GM12878 (cell line): ENCODE measurements at regions not wholly inside any gene's neighbourhood (a gene's known extent, or its start where the extent isn't known, plus 50 kb on each side); places are given as distances from the start of the nearest gene placed in this dataset.

ENCODE experiments used
- ATAC-seq: fragments of 200-7000 bp; cut with Tn5 transposase; 3 replicates; pipeline ENCODE4 v1.9.1; 2020; ENCODE audit warnings: mild to moderate bottlenecking, moderate library complexity
- BruUV-seq: library from RNA; stranded (reverse); fragments of 400-500 nt; replicated peaks from 2 replicates; lab custom pipeline; 2021; lab: Mats Ljungman, UMichigan
- CTCF ChIA-PET: fragments of 300-600 bp; sonication (Branson Sonifier 250); formaldehyde crosslinking; extraction: SDS; loops from one replicate; lab custom pipeline; 2021; ENCODE audit warnings: inconsistent platforms; lab: Yijun Ruan, JAX
- POLR2A ChIA-PET: fragments of 350-600 bp; formaldehyde crosslinking; extraction: SDS; loops from one replicate; lab custom pipeline; 2021; ENCODE audit warnings: inconsistent platforms; lab: Charles Lee
- RAD21 ChIA-PET: fragments of 300-600 bp; sonication (Branson Sonifier 250); formaldehyde crosslinking; loops from one replicate; lab custom pipeline; 2023; ENCODE audit warnings: antibody characterized with exemption; ENCODE audit not compliant: unreplicated experiment; lab: Charles Lee
- SMC1A ChIA-PET: fragments of 300-600 bp; sonication (Branson Sonifier 250); formaldehyde crosslinking; loops from one replicate; lab custom pipeline; 2023; ENCODE audit not compliant: unreplicated experiment, uncharacterized antibody; lab: Charles Lee
- DNase-seq: peaks from one replicate; pipeline ENCODE4 v3.0.0-alpha.2; 2011; ENCODE audit warnings: low read depth, low spot score
- FAIRE-seq: peaks from 3 replicates; lab custom pipeline; 2011; peaks lifted over from hg19 to GRCh38; lab: Jason Lieb, UNC
- H2AFZ ChIP-seq: 2 replicates; pipeline ENCODE4 v1.6.0; 2011; ENCODE audit warnings: low read depth, low read length, control low read depth; ENCODE audit not compliant: control insufficient read depth
- H3K27ac ChIP-seq: 2 replicates; pipeline ENCODE4 v1.5.1; 2011; ENCODE audit warnings: control low read depth; ENCODE audit not compliant: control insufficient read depth, insufficient read depth
- H3K27me3 ChIP-seq, 2 experiments: replicated peaks in 1 of 2; 2 replicates each; pipeline versions ENCODE4 v1.6.0 to v1.6.1; 2011; ENCODE audit warnings: low read length in 1 of 2; ENCODE audit not compliant: control insufficient read depth in 2 of 2, insufficient read depth in 2 of 2
- H3K36me3 ChIP-seq, 2 experiments: 2 replicates each; pipeline ENCODE4 v1.5.1; 2011; ENCODE audit warnings: low read length in 1 of 2; ENCODE audit not compliant: control insufficient read depth in 2 of 2, insufficient read depth in 2 of 2
- H3K4me1 ChIP-seq: 2 replicates; pipeline ENCODE4 v1.6.1; 2011; ENCODE audit warnings: mild to moderate bottlenecking, low read length, moderate library complexity, mixed read lengths; ENCODE audit not compliant: control insufficient read depth, insufficient read depth
- H3K4me2 ChIP-seq: 2 replicates; pipeline ENCODE4 v1.6.0; 2011; ENCODE audit warnings: control low read depth; ENCODE audit not compliant: control insufficient read depth, insufficient read depth
- H3K4me3 ChIP-seq: fragments of 200-600 bp; sonication (generic); 2 replicates; pipeline ENCODE4 v1.5.1; 2016
- H3K79me2 ChIP-seq: 2 replicates; pipeline ENCODE4 v1.6.0; 2011; ENCODE audit warnings: low read length; ENCODE audit not compliant: control insufficient read depth, insufficient read depth
- H3K9ac ChIP-seq: 2 replicates; pipeline ENCODE4 v1.8.0; 2011; ENCODE audit warnings: low read length, control low read depth, mixed read lengths; ENCODE audit not compliant: control insufficient read depth, insufficient read depth
- H3K9me3 ChIP-seq: replicated peaks from 3 replicates; pipeline ENCODE4 v1.5.1; 2011; ENCODE audit warnings: mild to moderate bottlenecking, low read length; ENCODE audit not compliant: control insufficient read depth, insufficient read depth
- H4K20me1 ChIP-seq: 2 replicates; pipeline ENCODE4 v1.6.0; 2011; ENCODE audit not compliant: control insufficient read depth, insufficient read depth
- BACH1 ChIP-seq: fragments of 450-650 bp; IDR thresholded peaks from 2 replicates; pipeline ENCODE4 v1.6.1; 2017; ENCODE audit warnings: mild to moderate bottlenecking, borderline replicate concordance
- CREB1 ChIP-seq: IDR thresholded peaks from 2 replicates; pipeline ENCODE4 v1.6.1; 2012; ENCODE audit warnings: low read depth, mild to moderate bottlenecking, inconsistent platforms
- CREM ChIP-seq: IDR thresholded peaks from 2 replicates; pipeline ENCODE4 v1.6.1; 2014; ENCODE audit warnings: antibody characterized with exemption, low read depth
- FOS ChIP-seq: IDR thresholded peaks from 3 replicates; pipeline ENCODE4 v1.6.1; 2011; ENCODE audit warnings: borderline replicate concordance; ENCODE audit not compliant: insufficient read length; ENCODE audit errors: extremely low read depth
- JUND ChIP-seq: IDR thresholded peaks from 2 replicates; pipeline ENCODE4 v1.6.1; 2012; ENCODE audit warnings: low read depth, mild to moderate bottlenecking, low read length, improper control_type of control experiment, moderate library complexity
- MXI1 ChIP-seq: fragments of 150-350 bp; IDR thresholded peaks from 2 replicates; pipeline ENCODE4 v1.6.1; 2011; ENCODE audit warnings: low read depth, mild to moderate bottlenecking, inconsistent platforms, low read length, improper control_type of control experiment
- NR2C2 ChIP-seq: IDR thresholded peaks from 2 replicates; pipeline ENCODE4 v1.6.1; 2011; ENCODE audit warnings: borderline replicate concordance, low read depth; ENCODE audit not compliant: control insufficient read depth, insufficient read length
- PML ChIP-seq: IDR thresholded peaks from 2 replicates; pipeline ENCODE4 v1.6.1; 2012; ENCODE audit warnings: low read length, inconsistent platforms
- POU2F2 ChIP-seq: IDR thresholded peaks from 3 replicates; pipeline ENCODE4 v1.6.1; 2011; ENCODE audit warnings: low read depth, mild to moderate bottlenecking, low read length, borderline replicate concordance
- RAD51 ChIP-seq: fragments of 450-650 bp; IDR thresholded peaks from 2 replicates; pipeline ENCODE4 v1.6.1; 2016; ENCODE audit warnings: moderate library complexity, mild to moderate bottlenecking, inconsistent platforms
- RFX5 ChIP-seq: IDR thresholded peaks from 2 replicates; pipeline ENCODE4 v1.6.1; 2011; ENCODE audit warnings: low read depth, low read length, improper control_type of control experiment
- SMARCA5 ChIP-seq: fragments of 450-650 bp; IDR thresholded peaks from 2 replicates; pipeline ENCODE4 v1.6.1; 2017; ENCODE audit warnings: mild to moderate bottlenecking
- SMC3 ChIP-seq: IDR thresholded peaks from 2 replicates; pipeline ENCODE4 v1.6.1; 2011; ENCODE audit warnings: low read length, improper control_type of control experiment, borderline replicate concordance
- SPI1 ChIP-seq: IDR thresholded peaks from 2 replicates; pipeline ENCODE4 v1.6.1; 2011; ENCODE audit warnings: low read depth, mild to moderate bottlenecking, low read length, moderate library complexity, borderline replicate concordance; ENCODE audit not compliant: insufficient read depth
- SUZ12 ChIP-seq: fragments of 200-600 bp; sonication (generic); IDR thresholded peaks from one replicate; pipeline ENCODE4 v1.6.1; 2018; ENCODE audit warnings: antibody characterized with exemption, mild to moderate bottlenecking; ENCODE audit not compliant: unreplicated experiment
- ZNF217 ChIP-seq: fragments of 450-650 bp; IDR thresholded peaks from 2 replicates; pipeline ENCODE4 v1.6.1; 2017; ENCODE audit warnings: antibody characterized with exemption, mild to moderate bottlenecking
- WGBS: methylation state at CpG from one replicate; pipeline ENCODE4 v1.1.6; 2016; ENCODE audit warnings: low lambda C conversion rate; ENCODE audit not compliant: insufficient replicate concordance, insufficient coverage; ENCODE audit errors: missing lambda C conversion rate; 5-methylcytosine and 5-hydroxymethylcytosine counted together
- in situ Hi-C: fragments of 300-500 bp; cut with MboI; formaldehyde crosslinking; loops from 9 replicates; pipeline ENCODE4 v1.14.3; 2018; ENCODE audit warnings: mixed read lengths
- intact Hi-C: fragments of 100-400 bp; cut with micrococcal nuclease; formaldehyde crosslinking; loops from one replicate; pipeline ENCODE4 v1.14.2; 2022; ENCODE audit not compliant: unreplicated experiment
- TF ChIP-seq, protein P1 (sequence below): IDR thresholded peaks from 2 replicates; pipeline ENCODE4 v1.6.1; 2012; ENCODE audit warnings: low read depth, low read length, improper control_type of control experiment
- TF ChIP-seq, protein P2 (sequence below): fragments of 150-350 bp; IDR thresholded peaks from 2 replicates; pipeline ENCODE4 v1.6.1; 2014; ENCODE audit warnings: mild to moderate bottlenecking, low read depth, low read length

DNA sequence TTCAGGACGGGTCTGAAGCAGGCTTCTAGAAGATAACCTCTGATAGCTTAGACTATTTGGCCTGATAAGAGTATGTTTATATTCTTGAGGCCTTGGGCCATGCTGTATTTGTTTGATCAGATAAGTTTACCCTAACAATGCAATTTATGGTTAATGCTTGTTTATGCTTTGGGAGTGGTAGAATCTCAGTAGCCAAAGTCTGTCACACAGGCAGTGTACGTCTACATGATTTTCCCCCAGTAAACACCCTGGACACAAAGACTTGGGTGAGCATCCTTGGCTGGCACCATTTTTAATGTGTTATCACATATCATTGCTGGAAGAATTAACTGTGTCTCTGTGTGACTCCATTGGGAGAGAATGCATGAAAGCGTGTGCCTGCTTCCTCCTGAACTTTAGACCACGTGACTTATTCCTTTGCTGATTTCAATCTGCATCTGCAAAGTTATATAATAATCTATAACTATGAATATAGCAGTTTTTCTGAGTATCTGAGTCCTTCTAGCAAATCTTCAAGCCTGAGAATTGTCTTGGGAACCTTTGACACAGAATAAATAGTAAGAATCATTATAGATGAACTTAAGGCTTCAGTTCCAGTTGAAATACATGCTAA is 172.4 kb downstream of the CASP12 start:
- no peaks in the 10 kb centered on the region; a peak in 1 of 4 replicates for H3K27me3 ChIP-seq
- FAIRE-seq, result peak; percentile 38
- TF ChIP-seq CREM, result no peak
- no peak for TF ChIP-seq RFX5
- 0 out of 2 replicates have a peak, but pooled peaks have one; percentile 19 for TF ChIP-seq RAD51
- TF ChIP-seq SMARCA5, result no peak
- TF ChIP-seq FOS, result no peak
- TF ChIP-seq, protein P1, sequence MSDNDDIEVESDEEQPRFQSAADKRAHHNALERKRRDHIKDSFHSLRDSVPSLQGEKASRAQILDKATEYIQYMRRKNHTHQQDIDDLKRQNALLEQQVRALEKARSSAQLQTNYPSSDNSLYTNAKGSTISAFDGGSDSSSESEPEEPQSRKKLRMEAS, result no peak
- no peak for TF ChIP-seq SUZ12
- no peak for TF ChIP-seq JUND
- no peaks in the 10 kb centered on the region for H4K20me1 ChIP-seq
- intact Hi-C loops (no loop called here), in situ Hi-C loops (no loop called here)
- H3K9ac ChIP-seq, result no peak overlapping the region
- ATAC-seq, result no peak
- no peak overlapping the region for H3K4me3 ChIP-seq
- H3K36me3 ChIP-seq, result no peaks in the 10 kb centered on the region
- H3K4me2 ChIP-seq, result no peak overlapping the region
- RAD21 ChIA-PET, result no interaction called here
- SMC1A ChIA-PET, result no interaction called here
- CTCF ChIA-PET, result interaction anchor here (0.9 kb wide), 1 partner anchor 11 kb away, joined by 3 read pairs; no protein-coding TSS in a partner anchor
- POLR2A ChIA-PET, result no interaction called here
- no peak for DNase-seq
- BruUV-seq, result no TSS peak
- 23% methylated on average over 4 of the region's 4 CpGs for WGBS
- no peak overlapping the region for H2AFZ ChIP-seq
- H3K4me1 ChIP-seq, result no peaks in the 10 kb centered on the region
- no peak overlapping the region for H3K27ac ChIP-seq
- H3K9me3 ChIP-seq, result no peaks in the 10 kb centered on the region
- H3K79me2 ChIP-seq, result no peaks in the 10 kb centered on the region

DNA sequence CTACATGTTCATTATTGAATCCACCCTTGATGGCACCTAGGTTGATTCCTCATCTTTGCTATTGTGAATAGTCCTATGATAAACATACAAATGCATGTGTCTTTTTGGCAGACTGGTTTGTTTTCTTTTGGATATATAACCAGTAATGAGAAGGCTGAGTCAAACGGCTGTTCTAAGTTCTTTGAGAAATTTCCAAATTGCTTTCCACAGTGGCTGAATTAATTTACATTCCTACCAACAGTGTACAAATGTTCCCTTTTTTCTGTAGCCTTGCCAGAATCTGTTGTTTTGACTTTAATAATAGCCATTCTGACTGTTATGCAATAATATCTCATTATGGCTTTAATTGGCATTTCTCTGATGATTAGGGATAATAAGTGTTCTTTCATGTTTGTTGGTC is 184.9 kb downstream of the CASP12 start:
- Histone ChIP-seq H3K27me3 (no peaks in the 10 kb centered on the region), H3K4me2 (no peak overlapping the region), H3K9ac (no peak overlapping the region), H3K4me1 (no peaks in the 10 kb centered on the region), H3K9me3 (no peaks in the 10 kb centered on the region), H2AFZ (no peak overlapping the region), H3K79me2 (no peaks in the 10 kb centered on the region), H4K20me1 (no peaks in the 10 kb centered on the region), H3K4me3 (no peak overlapping the region), H3K36me3 (no peaks in the 10 kb centered on the region), H3K27ac (no peak overlapping the region)
- in situ Hi-C loops (no loop called here), intact Hi-C loops (no loop called here)
- ChIA-PET POLR2A (no interaction called here), SMC1A (no interaction called here), RAD21 (no interaction called here), CTCF (no interaction called here)
- no TSS peak for BruUV-seq
- no peak for DNase-seq
- ATAC-seq, result no peak
- no peak for FAIRE-seq
- WGBS, result 0% methylated on average over 1 of the region's 1 CpG
- TF ChIP-seq BACH1 (no peak), MXI1 (no peak), PML (no peak), SMC3 (no peak), ZNF217 (no peak), POU2F2 (no peak), SPI1 (no peak), CREB1 (no peak), NR2C2 (no peak)
- TF ChIP-seq, protein P2, sequence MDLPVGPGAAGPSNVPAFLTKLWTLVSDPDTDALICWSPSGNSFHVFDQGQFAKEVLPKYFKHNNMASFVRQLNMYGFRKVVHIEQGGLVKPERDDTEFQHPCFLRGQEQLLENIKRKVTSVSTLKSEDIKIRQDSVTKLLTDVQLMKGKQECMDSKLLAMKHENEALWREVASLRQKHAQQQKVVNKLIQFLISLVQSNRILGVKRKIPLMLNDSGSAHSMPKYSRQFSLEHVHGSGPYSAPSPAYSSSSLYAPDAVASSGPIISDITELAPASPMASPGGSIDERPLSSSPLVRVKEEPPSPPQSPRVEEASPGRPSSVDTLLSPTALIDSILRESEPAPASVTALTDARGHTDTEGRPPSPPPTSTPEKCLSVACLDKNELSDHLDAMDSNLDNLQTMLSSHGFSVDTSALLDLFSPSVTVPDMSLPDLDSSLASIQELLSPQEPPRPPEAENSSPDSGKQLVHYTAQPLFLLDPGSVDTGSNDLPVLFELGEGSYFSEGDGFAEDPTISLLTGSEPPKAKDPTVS, result no peak
